ENCODE measurements at regions not wholly inside any gene's neighbourhood (a gene's known extent, or its start where the extent isn't known, plus 50 kb on each side); places are given as distances from the start of the nearest gene placed in this dataset.

- no peak for DNase-seq (ENCODE audit: low spot score)
- Mint-ChIP-seq H3K27ac (ENCODE audit: unreplicated experiment) (no peak overlapping the region), H3K9me3 (ENCODE audit: unreplicated experiment) (no peaks in the 10 kb centered on the region)
Observed at GRCh38 chr1:29549001-29549400, 312.7 kb downstream of the PTPRU start.

GRCh38 chr1:29548091-29548490, 311.8 kb downstream of the PTPRU start:
- Mint-ChIP-seq H3K36me3 (ENCODE audit: low read depth, unreplicated experiment) (no peaks in the 10 kb centered on the region), H3K27me3 (ENCODE audit: unreplicated experiment) (peaks cover 9% of the 10 kb centered on the region), H3K27ac (ENCODE audit: unreplicated experiment) (no peak overlapping the region), H3K9me3 (ENCODE audit: unreplicated experiment) (no peaks in the 10 kb centered on the region), H3K4me3 (ENCODE audit: unreplicated experiment) (no peak overlapping the region), H3K4me1 (ENCODE audit: unreplicated experiment) (no peaks in the 10 kb centered on the region)
- TF ChIP-seq, protein P1, sequence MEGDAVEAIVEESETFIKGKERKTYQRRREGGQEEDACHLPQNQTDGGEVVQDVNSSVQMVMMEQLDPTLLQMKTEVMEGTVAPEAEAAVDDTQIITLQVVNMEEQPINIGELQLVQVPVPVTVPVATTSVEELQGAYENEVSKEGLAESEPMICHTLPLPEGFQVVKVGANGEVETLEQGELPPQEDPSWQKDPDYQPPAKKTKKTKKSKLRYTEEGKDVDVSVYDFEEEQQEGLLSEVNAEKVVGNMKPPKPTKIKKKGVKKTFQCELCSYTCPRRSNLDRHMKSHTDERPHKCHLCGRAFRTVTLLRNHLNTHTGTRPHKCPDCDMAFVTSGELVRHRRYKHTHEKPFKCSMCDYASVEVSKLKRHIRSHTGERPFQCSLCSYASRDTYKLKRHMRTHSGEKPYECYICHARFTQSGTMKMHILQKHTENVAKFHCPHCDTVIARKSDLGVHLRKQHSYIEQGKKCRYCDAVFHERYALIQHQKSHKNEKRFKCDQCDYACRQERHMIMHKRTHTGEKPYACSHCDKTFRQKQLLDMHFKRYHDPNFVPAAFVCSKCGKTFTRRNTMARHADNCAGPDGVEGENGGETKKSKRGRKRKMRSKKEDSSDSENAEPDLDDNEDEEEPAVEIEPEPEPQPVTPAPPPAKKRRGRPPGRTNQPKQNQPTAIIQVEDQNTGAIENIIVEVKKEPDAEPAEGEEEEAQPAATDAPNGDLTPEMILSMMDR (IDR thresholded peaks at IDR 0.05; ENCODE audit: unreplicated experiment), result no peak
- no peak for DNase-seq (ENCODE audit: low spot score)

More at GRCh38 chr1:29549001-29549400, 312.7 kb downstream of the PTPRU start:
- TF ChIP-seq, protein P1 (IDR thresholded peaks at IDR 0.05; ENCODE audit: unreplicated experiment), result no peak
- H3K27me3 Mint-ChIP-seq (ENCODE audit: unreplicated experiment), result peaks cover 9% of the 10 kb centered on the region
- no peaks in the 10 kb centered on the region for H3K4me1 Mint-ChIP-seq (ENCODE audit: unreplicated experiment)
- no peak overlapping the region for H3K4me3 Mint-ChIP-seq (ENCODE audit: unreplicated experiment)
- H3K36me3 Mint-ChIP-seq (ENCODE audit: low read depth, unreplicated experiment), result no peaks in the 10 kb centered on the region

GRCh38 chr1:29547300-29547699, 311.0 kb downstream of the PTPRU start:
- TF ChIP-seq, protein P1 (IDR thresholded peaks at IDR 0.05; ENCODE audit: unreplicated experiment), result no peak
- Mint-ChIP-seq H3K4me1 (ENCODE audit: unreplicated experiment) (no peaks in the 10 kb centered on the region), H3K4me3 (ENCODE audit: unreplicated experiment) (no peak overlapping the region), H3K36me3 (ENCODE audit: low read depth, unreplicated experiment) (no peaks in the 10 kb centered on the region), H3K27me3 (ENCODE audit: unreplicated experiment) (peaks cover 9% of the 10 kb centered on the region), H3K27ac (ENCODE audit: unreplicated experiment) (no peak overlapping the region), H3K9me3 (ENCODE audit: unreplicated experiment) (no peaks in the 10 kb centered on the region)
- no peak for DNase-seq (ENCODE audit: low spot score)

- H3K36me3 Mint-ChIP-seq (ENCODE audit: low read depth, unreplicated experiment), result no peaks in the 10 kb centered on the region
- peaks cover 9% of the 10 kb centered on the region for H3K27me3 Mint-ChIP-seq (ENCODE audit: unreplicated experiment)
- DNase-seq (ENCODE audit: low spot score), result no peak
- H3K27ac Mint-ChIP-seq (ENCODE audit: unreplicated experiment), result no peak overlapping the region
- H3K9me3 Mint-ChIP-seq (ENCODE audit: unreplicated experiment), result no peaks in the 10 kb centered on the region
- H3K4me1 Mint-ChIP-seq (ENCODE audit: unreplicated experiment), result no peaks in the 10 kb centered on the region
- no peak overlapping the region for H3K4me3 Mint-ChIP-seq (ENCODE audit: unreplicated experiment)
- TF ChIP-seq, protein P1 (IDR thresholded peaks at IDR 0.05; ENCODE audit: unreplicated experiment), result no peak
Observed at GRCh38 chr1:29546496-29546895, 310.2 kb downstream of the PTPRU start.

DNA sequence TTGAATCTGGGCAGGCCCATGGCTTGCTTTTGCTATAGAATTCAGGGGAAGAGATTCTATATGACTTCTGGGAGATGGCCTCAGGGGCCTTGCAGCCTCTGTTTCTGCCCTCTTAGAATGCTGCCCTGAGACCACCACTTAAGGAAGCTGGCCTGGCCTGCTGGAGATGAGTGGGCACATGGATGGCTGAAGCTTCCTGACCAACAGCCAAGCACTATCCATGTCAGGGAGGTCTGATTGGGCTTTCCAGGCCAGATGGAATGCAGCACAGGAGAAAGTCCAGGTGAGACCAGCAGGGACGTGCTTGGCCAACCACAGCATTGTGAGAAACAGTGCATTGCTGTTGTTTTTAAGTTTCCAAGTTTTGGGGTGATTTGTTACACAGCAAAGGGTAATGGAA, 308.1 kb downstream of the PTPRU start:
- no peaks in the 10 kb centered on the region for H3K4me1 Mint-ChIP-seq (ENCODE audit: unreplicated experiment)

More for the DNA sequence above, 308.1 kb downstream of the PTPRU start:
- TF ChIP-seq, protein P1 (IDR thresholded peaks at IDR 0.05; ENCODE audit: unreplicated experiment), result no peak
- Mint-ChIP-seq H3K27me3 (ENCODE audit: unreplicated experiment) (peaks cover 9% of the 10 kb centered on the region), H3K9me3 (ENCODE audit: unreplicated experiment) (no peaks in the 10 kb centered on the region), H3K4me3 (ENCODE audit: unreplicated experiment) (no peak overlapping the region), H3K36me3 (ENCODE audit: low read depth, unreplicated experiment) (no peaks in the 10 kb centered on the region), H3K27ac (ENCODE audit: unreplicated experiment) (no peak overlapping the region)
- DNase-seq (ENCODE audit: low spot score), result no peak

Measured in endothelial cell (in vitro differentiated cells).